SK-N-SH (cell line): ENCODE measurements at regions not wholly inside any gene's neighbourhood (a gene's known extent, or its start where the extent isn't known, plus 50 kb on each side); places are given as distances from the start of the nearest gene placed in this dataset.

Experiments used
- JUND ChIP-seq: IDR thresholded peaks from 2 replicates; pipeline ENCODE4 v1.4.0; 2012
- TAF1 ChIP-seq: IDR thresholded peaks from 2 replicates; pipeline ENCODE4 v1.6.1; 2012; ENCODE audit warnings: low read depth, mild to moderate bottlenecking, low read length, moderate library complexity, borderline replicate concordance
- TF ChIP-seq, protein P1 (sequence below): fragments of 150-350 bp; IDR thresholded peaks from 2 replicates; pipeline ENCODE4 v1.6.1; 2017; ENCODE audit warnings: antibody characterized with exemption, low read length, low read depth, borderline replicate concordance

- TF ChIP-seq, protein P1, sequence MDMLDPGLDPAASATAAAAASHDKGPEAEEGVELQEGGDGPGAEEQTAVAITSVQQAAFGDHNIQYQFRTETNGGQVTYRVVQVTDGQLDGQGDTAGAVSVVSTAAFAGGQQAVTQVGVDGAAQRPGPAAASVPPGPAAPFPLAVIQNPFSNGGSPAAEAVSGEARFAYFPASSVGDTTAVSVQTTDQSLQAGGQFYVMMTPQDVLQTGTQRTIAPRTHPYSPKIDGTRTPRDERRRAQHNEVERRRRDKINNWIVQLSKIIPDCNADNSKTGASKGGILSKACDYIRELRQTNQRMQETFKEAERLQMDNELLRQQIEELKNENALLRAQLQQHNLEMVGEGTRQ, result no peak
- TF ChIP-seq JUND, result no peak
- TF ChIP-seq TAF1, result no peak
These were observed 1143.6 kb upstream of the ADGRL2 start for GRCh38 chr1:80657044-80657643.
